Caco-2 (cell line): ENCODE measurements at regions not wholly inside any gene's neighbourhood (a gene's known extent, or its start where the extent isn't known, plus 50 kb on each side); places are given as distances from the start of the nearest gene placed in this dataset.

Source experiments
- BruUV-seq: library from RNA; stranded (reverse); fragments of 400-500 nt; replicated peaks from 2 replicates; lab custom pipeline; 2021; lab: Mats Ljungman, UMichigan
- CTCF ChIA-PET: fragments of 300-600 bp; sonication (Branson Sonifier 250); formaldehyde crosslinking; loops from one replicate; lab custom pipeline; 2022; ENCODE audit warnings: antibody characterized with exemption; lab: Charles Lee
- POLR2A ChIA-PET: fragments of 300-600 bp; sonication (Branson Sonifier 250); formaldehyde crosslinking; loops from one replicate; lab custom pipeline; 2022; ENCODE audit warnings: antibody characterized with exemption; lab: Charles Lee
- DNase-seq, 2 experiments: peaks; one replicate each; pipeline versions ENCODE4 v3.0.0 to v3.0.0-alpha.2; 2020 to 2022
- H3K27me3 ChIP-seq: replicated peaks from 2 replicates; pipeline ENCODE4 v1.6.0; 2011; ENCODE audit warnings: low read length; ENCODE audit not compliant: control insufficient read depth, insufficient read depth
- H3K36me3 ChIP-seq: 2 replicates; pipeline ENCODE4 v1.5.1; 2011; ENCODE audit warnings: low read length; ENCODE audit not compliant: control insufficient read depth, insufficient read depth
- H3K4me1 ChIP-seq: fragments of 250-450 bp; sonication (Bioruptor Pico); 2 replicates; pipeline ENCODE4 v1.5.1; 2020; ENCODE audit warnings: mild to moderate bottlenecking
- H3K4me3 ChIP-seq: 2 replicates; pipeline ENCODE4 v1.5.1; 2011; ENCODE audit warnings: low read depth, mild to moderate bottlenecking, control low read depth, low read length
- H3K9me3 ChIP-seq: fragments of 250-450 bp; sonication (Bioruptor Pico); 2 replicates; pipeline ENCODE4 v1.5.1; 2020; ENCODE audit warnings: mild to moderate bottlenecking, moderate library complexity
- H3K27ac Mint-ChIP-seq: one replicate; pipeline ENCODE4 v1.8.0; 2022; ENCODE audit warnings: mixed read lengths; ENCODE audit not compliant: unreplicated experiment
- H3K27me3 Mint-ChIP-seq: one replicate; pipeline ENCODE4 v1.8.0; 2022; ENCODE audit warnings: mixed read lengths; ENCODE audit not compliant: insufficient read depth, unreplicated experiment
- H3K36me3 Mint-ChIP-seq: one replicate; pipeline ENCODE4 v1.8.0; 2022; ENCODE audit warnings: mild to moderate bottlenecking, mixed read lengths; ENCODE audit not compliant: insufficient read depth, unreplicated experiment
- H3K4me1 Mint-ChIP-seq: one replicate; pipeline ENCODE4 v1.8.0; 2022; ENCODE audit warnings: low read depth, mixed read lengths; ENCODE audit not compliant: unreplicated experiment
- H3K4me3 Mint-ChIP-seq: one replicate; pipeline ENCODE4 v1.8.0; 2022; ENCODE audit warnings: mild to moderate bottlenecking, moderate library complexity, mixed read lengths; ENCODE audit not compliant: unreplicated experiment
- H3K9me3 Mint-ChIP-seq: one replicate; pipeline ENCODE4 v1.8.0; 2022; ENCODE audit warnings: mixed read lengths; ENCODE audit not compliant: unreplicated experiment
- CTCF ChIP-seq, 2 experiments: fragments of 200-600 bp in 1 of 2; IDR thresholded peaks; 1 replicate in 1 of 2; 2 replicates in 1 of 2; pipeline versions ENCODE4 v1.5.1 to v1.8.0; 2011 to 2022; ENCODE audit warnings: antibody characterized with exemption in 1 of 2, control low read depth in 1 of 2, inconsistent platforms in 1 of 2, low read depth in 1 of 2, low read length in 1 of 2, mild to moderate bottlenecking in 1 of 2, moderate library complexity in 1 of 2; ENCODE audit not compliant: insufficient read depth in 1 of 2, severe bottlenecking in 1 of 2, unreplicated experiment in 1 of 2
- intact Hi-C: fragments of 100-400 bp; cut with micrococcal nuclease; formaldehyde crosslinking; loops from one replicate; pipeline ENCODE4 v1.10.0; 2022; ENCODE audit not compliant: unreplicated experiment

GRCh38 chr5:93355691-93356090 lies 225.3 kb downstream of the NR2F1-AS1 start:
- Mint-ChIP-seq H3K27ac (no peak overlapping the region), H3K4me3 (no peak overlapping the region), H3K4me1 (no peaks in the 10 kb centered on the region), H3K36me3 (no peaks in the 10 kb centered on the region), H3K27me3 (peaks cover 7% of the 10 kb centered on the region), H3K9me3 (no peaks in the 10 kb centered on the region)
- Histone ChIP-seq H3K4me3 (no peak overlapping the region), H3K36me3 (no peaks in the 10 kb centered on the region), H3K9me3 (no peaks in the 10 kb centered on the region; the same call in 1 of the 2 replicates), H3K4me1 (no peaks in the 10 kb centered on the region), H3K27me3 (no peaks in the 10 kb centered on the region)
- no peak for DNase-seq
- ChIA-PET CTCF (no interaction called here), POLR2A (no interaction called here)
- intact Hi-C loops = no loop called here
- TF ChIP-seq CTCF (IDR thresholded peaks at IDR 0.05; ENCODE audit: insufficient read depth in 1 of 2, low read depth in 1 of 2, low read length in 1 of 2, severe bottlenecking in 1 of 2, unreplicated experiment in 1 of 2) = no peak
- no TSS peak for BruUV-seq

DNA sequence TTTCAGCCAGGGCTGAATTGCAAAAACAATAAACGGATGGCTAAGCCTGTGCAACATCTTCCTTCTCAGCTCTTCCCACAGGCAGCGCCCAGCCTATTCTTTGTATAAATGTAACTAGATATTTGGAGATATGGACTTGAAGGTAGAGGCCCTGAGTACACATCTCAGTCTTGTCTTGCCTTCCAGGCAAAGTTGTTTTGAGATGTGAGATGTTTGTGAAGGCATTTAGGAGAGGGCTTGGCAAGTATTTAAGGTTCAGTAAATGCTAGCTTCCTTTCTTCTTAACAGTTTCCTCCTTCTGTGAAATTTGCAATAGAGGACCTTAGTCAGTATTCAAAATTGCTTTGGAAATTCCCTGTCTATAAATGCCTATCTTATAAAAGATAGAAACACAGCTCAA lies 228.8 kb downstream of the NR2F1-AS1 start:
- POLR2A ChIA-PET = no interaction called here
- no TSS peak for BruUV-seq

GRCh38 chr5:93349613-93350012 lies 231.4 kb downstream of the NR2F1-AS1 start:
- no peak for TF ChIP-seq CTCF (IDR thresholded peaks at IDR 0.05; ENCODE audit: insufficient read depth in 1 of 2, low read depth in 1 of 2, low read length in 1 of 2, severe bottlenecking in 1 of 2, unreplicated experiment in 1 of 2)
- intact Hi-C loops = no loop called here
- H3K36me3 Mint-ChIP-seq = no peaks in the 10 kb centered on the region
- Histone ChIP-seq H3K4me1 (no peaks in the 10 kb centered on the region), H3K27me3 (no peaks in the 10 kb centered on the region), H3K4me3 (no peak overlapping the region), H3K36me3 (no peaks in the 10 kb centered on the region), H3K9me3 (no peaks in the 10 kb centered on the region)
- no peak overlapping the region for H3K27ac Mint-ChIP-seq
- no peak overlapping the region for H3K4me3 Mint-ChIP-seq
- BruUV-seq = no TSS peak
- ChIA-PET CTCF (no interaction called here), POLR2A (no interaction called here)
- no peaks in the 10 kb centered on the region for H3K4me1 Mint-ChIP-seq
- no peaks in the 10 kb centered on the region for H3K27me3 Mint-ChIP-seq
- no peaks in the 10 kb centered on the region for H3K9me3 Mint-ChIP-seq
- no peak for DNase-seq

More for the DNA sequence above, 228.8 kb downstream of the NR2F1-AS1 start:
- intact Hi-C loops = no loop called here
- H3K4me3 Mint-ChIP-seq = no peak overlapping the region
- H3K27me3 Mint-ChIP-seq = peaks cover 3% of the 10 kb centered on the region
- no peak for TF ChIP-seq CTCF (IDR thresholded peaks at IDR 0.05; ENCODE audit: insufficient read depth in 1 of 2, low read depth in 1 of 2, low read length in 1 of 2, severe bottlenecking in 1 of 2, unreplicated experiment in 1 of 2)
- H3K4me1 Mint-ChIP-seq = no peaks in the 10 kb centered on the region
- no peaks in the 10 kb centered on the region for H3K36me3 Mint-ChIP-seq
- Histone ChIP-seq H3K4me1 (no peaks in the 10 kb centered on the region), H3K27me3 (no peaks in the 10 kb centered on the region), H3K4me3 (no peak overlapping the region), H3K36me3 (no peaks in the 10 kb centered on the region), H3K9me3 (no peaks in the 10 kb centered on the region; the same call in 1 of the 2 replicates)
- H3K27ac Mint-ChIP-seq = no peak overlapping the region
- no peaks in the 10 kb centered on the region for H3K9me3 Mint-ChIP-seq
- CTCF ChIA-PET = no interaction called here
- DNase-seq = no peak
